ENCODE measurements at regions not wholly inside any gene's neighbourhood (a gene's known extent, or its start where the extent isn't known, plus 50 kb on each side); places are given as distances from the start of the nearest gene placed in this dataset.
A peak's percentile ranks its signal among the peaks of the same experiment; 100 is the strongest.

GRCh38 chr18:7459851-7460770 is 107.0 kb upstream of the PTPRM start (continued):
- TF ChIP-seq ZFP91 (CRISPR knock-in tag; IDR thresholded peaks at IDR 0.05; ENCODE audit: borderline replicate concordance): 0 out of 2 replicates have a peak, but pooled peaks have one; percentile 30
- TF ChIP-seq, protein P1, sequence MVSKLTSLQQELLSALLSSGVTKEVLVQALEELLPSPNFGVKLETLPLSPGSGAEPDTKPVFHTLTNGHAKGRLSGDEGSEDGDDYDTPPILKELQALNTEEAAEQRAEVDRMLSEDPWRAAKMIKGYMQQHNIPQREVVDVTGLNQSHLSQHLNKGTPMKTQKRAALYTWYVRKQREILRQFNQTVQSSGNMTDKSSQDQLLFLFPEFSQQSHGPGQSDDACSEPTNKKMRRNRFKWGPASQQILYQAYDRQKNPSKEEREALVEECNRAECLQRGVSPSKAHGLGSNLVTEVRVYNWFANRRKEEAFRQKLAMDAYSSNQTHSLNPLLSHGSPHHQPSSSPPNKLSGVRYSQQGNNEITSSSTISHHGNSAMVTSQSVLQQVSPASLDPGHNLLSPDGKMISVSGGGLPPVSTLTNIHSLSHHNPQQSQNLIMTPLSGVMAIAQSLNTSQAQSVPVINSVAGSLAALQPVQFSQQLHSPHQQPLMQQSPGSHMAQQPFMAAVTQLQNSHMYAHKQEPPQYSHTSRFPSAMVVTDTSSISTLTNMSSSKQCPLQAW (CRISPR knock-in tag; IDR thresholded peaks at IDR 0.05): peak; percentile 71
- TF ChIP-seq ZNF264 (CRISPR knock-in tag; IDR thresholded peaks at IDR 0.05): peak; percentile 12; the same call in 1 of the 2 replicates
- no peak for TF ChIP-seq FOXP1 (IDR thresholded peaks at IDR 0.05)
- peak; percentile 43; the same call in 1 of the 2 replicates for TF ChIP-seq FOXP1 (CRISPR knock-in tag; IDR thresholded peaks at IDR 0.05)
- TF ChIP-seq RFX1 (IDR thresholded peaks at IDR 0.05): no peak
- TF ChIP-seq NRL (CRISPR knock-in tag; IDR thresholded peaks at IDR 0.05; ENCODE audit: borderline replicate concordance): no peak
- TF ChIP-seq, protein P2, sequence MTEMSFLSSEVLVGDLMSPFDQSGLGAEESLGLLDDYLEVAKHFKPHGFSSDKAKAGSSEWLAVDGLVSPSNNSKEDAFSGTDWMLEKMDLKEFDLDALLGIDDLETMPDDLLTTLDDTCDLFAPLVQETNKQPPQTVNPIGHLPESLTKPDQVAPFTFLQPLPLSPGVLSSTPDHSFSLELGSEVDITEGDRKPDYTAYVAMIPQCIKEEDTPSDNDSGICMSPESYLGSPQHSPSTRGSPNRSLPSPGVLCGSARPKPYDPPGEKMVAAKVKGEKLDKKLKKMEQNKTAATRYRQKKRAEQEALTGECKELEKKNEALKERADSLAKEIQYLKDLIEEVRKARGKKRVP (CRISPR knock-in tag; IDR thresholded peaks at IDR 0.05): peak in 1 of 2 experiments; percentile 48; a peak in 1 of 4 replicates
- peak; percentile 33; the same call in 1 of the 2 replicates for TF ChIP-seq AHDC1 (CRISPR knock-in tag; IDR thresholded peaks at IDR 0.05; ENCODE audit: borderline replicate concordance)
- TF ChIP-seq IRF9 (CRISPR knock-in tag; IDR thresholded peaks at IDR 0.05; ENCODE audit: borderline replicate concordance): peak; percentile 57; the same call in 1 of the 2 replicates
- TF ChIP-seq ZFP37 (CRISPR knock-in tag; IDR thresholded peaks at IDR 0.05; ENCODE audit: borderline replicate concordance): no peak
- 0 out of 2 replicates have a peak, but pooled peaks have one; percentile 57 for TF ChIP-seq HOXA3 (CRISPR knock-in tag; IDR thresholded peaks at IDR 0.05)
- peak; percentile 26; the same call in 1 of the 2 replicates for TF ChIP-seq NFKB2 (CRISPR knock-in tag; IDR thresholded peaks at IDR 0.05; ENCODE audit: borderline replicate concordance)
- peak; percentile 54; the same call in 1 of the 2 replicates for TF ChIP-seq ZNF607 (CRISPR knock-in tag; IDR thresholded peaks at IDR 0.05; ENCODE audit: borderline replicate concordance)
- 0 out of 2 replicates have a peak, but pooled peaks have one; percentile 78 for TF ChIP-seq ZNF230 (CRISPR knock-in tag; IDR thresholded peaks at IDR 0.05)
- no peak for TF ChIP-seq ZNF3 (CRISPR knock-in tag; IDR thresholded peaks at IDR 0.05)
- no peak for TF ChIP-seq POLR2AphosphoS5 (IDR thresholded peaks at IDR 0.05; ENCODE audit: low read depth, low read length)
- no peak for TF ChIP-seq KAT2B (IDR thresholded peaks at IDR 0.05; ENCODE audit: borderline replicate concordance, low read depth, low read length)
